GM13977 (cell line): ENCODE measurements at regions not wholly inside any gene's neighbourhood (a gene's known extent, or its start where the extent isn't known, plus 50 kb on each side); places are given as distances from the start of the nearest gene placed in this dataset.

Experiments
- DNase-seq: peaks from one replicate; pipeline ENCODE4 v3.0.0; 2012; ENCODE audit warnings: low spot score
- CTCF ChIP-seq: IDR thresholded peaks from 2 replicates; pipeline ENCODE4 v1.5.1; 2012; ENCODE audit warnings: mild to moderate bottlenecking, control low read depth; ENCODE audit not compliant: insufficient read depth; ENCODE audit errors: extremely low read depth, missing control alignments
- in situ Hi-C: fragments of 300-500 bp; cut with MboI; formaldehyde crosslinking; loops from one replicate; pipeline ENCODE4 v1.12.0; 2022; ENCODE audit warnings: low sequenced_read_pairs, low pct_unique_long_range_greater_than_20kb, mixed read lengths, inconsistent platforms; ENCODE audit not compliant: unreplicated experiment

GRCh38 chr12:75563351-75563750, 51.9 kb upstream of the KRR1 start:
- no peak for TF ChIP-seq CTCF
- in situ Hi-C loops = no loop called here
- DNase-seq = no peak

GRCh38 chr12:75561921-75562320, 50.5 kb upstream of the KRR1 start:
- TF ChIP-seq CTCF = no peak
- in situ Hi-C loops = no loop called here
- no peak for DNase-seq
